Suprapubic skin (tissue), 4 donors: ENCODE measurements at regions not wholly inside any gene's neighbourhood (a gene's known extent, or its start where the extent isn't known, plus 50 kb on each side); places are given as distances from the start of the nearest gene placed in this dataset.

Experiments
- DNase-seq, 2 donors: peaks; one replicate each; pipeline ENCODE4 v3.0.0-alpha.2; 2019; ENCODE audit warnings: low spot score in 2 of 2
- H3K27ac ChIP-seq: fragments of 200-600 bp; sonication (generic); one replicate; pipeline ENCODE4 v1.5.1; 2019
- H3K27me3 ChIP-seq: fragments of 200-600 bp; sonication (generic); one replicate; pipeline ENCODE4 v1.5.1; 2019
- H3K36me3 ChIP-seq: fragments of 200-600 bp; sonication (generic); one replicate; pipeline ENCODE4 v1.5.1; 2019
- H3K4me1 ChIP-seq: fragments of 200-600 bp; sonication (generic); one replicate; pipeline ENCODE4 v1.5.1; 2019
- H3K4me3 ChIP-seq: fragments of 200-600 bp; sonication (generic); one replicate; pipeline ENCODE4 v1.5.1; 2019; ENCODE audit warnings: mild to moderate bottlenecking
- H3K9me3 ChIP-seq: fragments of 200-600 bp; sonication (generic); one replicate; pipeline ENCODE4 v1.5.1; 2019
- CTCF ChIP-seq, 2 donors: fragments of 200-600 bp in 1 of 2; fragments of 450-650 bp in 1 of 2; sonication (generic) in 1 of 2; IDR thresholded peaks; one replicate each; pipeline ENCODE4 v1.5.1; 2016 to 2019; ENCODE audit warnings: antibody characterized with exemption in 2 of 2, mild to moderate bottlenecking in 1 of 2, moderate library complexity in 1 of 2
- EP300 ChIP-seq: sonication (generic); formaldehyde crosslinking; IDR thresholded peaks from one replicate; pipeline ENCODE4 v1.6.1; 2017; ENCODE audit warnings: antibody characterized with exemption
- POLR2A ChIP-seq, 2 donors: fragments of 450-650 bp; IDR thresholded peaks; one replicate each; pipeline ENCODE4 v1.6.1; 2017; ENCODE audit warnings: antibody characterized with exemption in 2 of 2, mild to moderate bottlenecking in 2 of 2, moderate library complexity in 2 of 2
- POLR2AphosphoS5 ChIP-seq, 3 donors: sonication (generic); formaldehyde crosslinking; IDR thresholded peaks; one replicate each; pipeline ENCODE4 v1.6.1; 2017; ENCODE audit warnings: antibody characterized with exemption in 3 of 3
- WGBS: methylation state at CpG from one replicate; pipeline ENCODE4 v1.1.5; 2018; 5-methylcytosine and 5-hydroxymethylcytosine counted together

DNA sequence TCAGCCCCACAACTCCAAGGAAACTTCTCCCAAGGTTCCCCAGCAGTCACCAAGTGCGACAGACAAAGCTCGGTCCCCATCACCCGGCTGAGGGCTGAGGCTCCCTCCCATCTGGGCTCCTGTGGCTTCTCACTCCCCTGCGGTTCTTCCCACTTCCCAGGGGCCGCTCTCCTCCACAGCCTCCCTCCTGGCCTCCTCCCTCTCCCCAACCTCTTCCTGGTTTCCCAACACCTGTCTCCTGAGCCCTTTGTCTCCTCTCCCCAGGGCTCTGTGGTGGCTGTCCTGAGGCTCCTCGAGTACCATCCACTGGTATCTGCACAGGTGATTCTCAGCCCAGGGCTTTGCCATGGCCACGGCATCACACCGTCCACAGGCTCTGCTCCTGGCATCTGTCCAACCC, 113.2 kb upstream of the NSMCE3 start:
- Histone ChIP-seq H3K4me3 (no peak overlapping the region), H3K27ac (no peak overlapping the region), H3K36me3 (no peaks in the 10 kb centered on the region), H3K27me3 (no peaks in the 10 kb centered on the region), H3K4me1 (no peaks in the 10 kb centered on the region), H3K9me3 (no peaks in the 10 kb centered on the region)
- WGBS: 73% methylated on average over 8 of the region's 8 CpGs
- no peak for DNase-seq
- no peak for TF ChIP-seq POLR2AphosphoS5 (IDR thresholded peaks at IDR 0.05)
- no peak for TF ChIP-seq EP300

- no peaks in the 10 kb centered on the region for H3K36me3 ChIP-seq
- no peaks in the 10 kb centered on the region for H3K27me3 ChIP-seq
- DNase-seq: no peak
- H3K4me1 ChIP-seq: no peaks in the 10 kb centered on the region
- no peak for TF ChIP-seq EP300
- no peak for TF ChIP-seq POLR2A (IDR thresholded peaks at IDR 0.05)
- TF ChIP-seq POLR2AphosphoS5 (IDR thresholded peaks at IDR 0.05): no peak
- TF ChIP-seq CTCF (IDR thresholded peaks at IDR 0.05): no peak
- no peaks in the 10 kb centered on the region for H3K9me3 ChIP-seq
- WGBS: 85% methylated on average over 6 of the region's 6 CpGs
- H3K4me3 ChIP-seq: no peak overlapping the region
- H3K27ac ChIP-seq: no peak overlapping the region
Measured at GRCh38 chr15:29380466-29380865, 110.8 kb upstream of the NSMCE3 start.

DNA sequence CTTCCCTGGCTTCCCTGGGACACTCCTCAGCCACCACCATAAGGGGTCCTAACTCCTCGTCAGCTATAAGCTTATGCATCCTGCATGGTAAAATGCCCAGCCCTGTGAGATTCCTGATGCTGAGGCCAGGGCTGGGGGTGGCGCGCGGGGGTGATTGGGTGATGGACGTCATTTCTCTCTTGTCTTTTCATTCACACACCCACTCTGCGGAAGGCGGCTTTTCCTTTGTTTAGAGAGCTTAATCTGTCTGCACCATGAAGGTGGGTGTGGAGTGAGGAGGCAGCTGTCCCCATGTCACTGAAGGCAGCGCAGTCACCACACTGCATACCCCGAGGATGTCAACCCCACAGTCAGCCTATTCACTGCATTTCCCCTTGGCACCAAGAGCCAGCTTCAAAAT, 110.0 kb upstream of the NSMCE3 start:
- no peaks in the 10 kb centered on the region for H3K9me3 ChIP-seq
- H3K36me3 ChIP-seq: no peaks in the 10 kb centered on the region
- WGBS: 75% methylated on average over 9 of the region's 9 CpGs
- no peaks in the 10 kb centered on the region for H3K27me3 ChIP-seq
- H3K4me3 ChIP-seq: no peak overlapping the region
- H3K27ac ChIP-seq: no peak overlapping the region
- no peak for DNase-seq
- no peak for TF ChIP-seq CTCF (IDR thresholded peaks at IDR 0.05)
- no peak for TF ChIP-seq EP300
- no peak for TF ChIP-seq POLR2AphosphoS5 (IDR thresholded peaks at IDR 0.05)
- TF ChIP-seq POLR2A (IDR thresholded peaks at IDR 0.05): no peak
- H3K4me1 ChIP-seq: no peaks in the 10 kb centered on the region

- WGBS: 66% methylated on average over 6 of the region's 6 CpGs
- DNase-seq: no peak
- Histone ChIP-seq H3K9me3 (no peaks in the 10 kb centered on the region), H3K27me3 (no peaks in the 10 kb centered on the region), H3K36me3 (no peaks in the 10 kb centered on the region), H3K4me1 (no peaks in the 10 kb centered on the region), H3K4me3 (no peak overlapping the region), H3K27ac (no peak overlapping the region)
- TF ChIP-seq POLR2AphosphoS5 (IDR thresholded peaks at IDR 0.05) (no peak), CTCF (IDR thresholded peaks at IDR 0.05) (no peak), EP300 (no peak)
Measured at GRCh38 chr15:29377161-29377560, 107.5 kb upstream of the NSMCE3 start.

DNA sequence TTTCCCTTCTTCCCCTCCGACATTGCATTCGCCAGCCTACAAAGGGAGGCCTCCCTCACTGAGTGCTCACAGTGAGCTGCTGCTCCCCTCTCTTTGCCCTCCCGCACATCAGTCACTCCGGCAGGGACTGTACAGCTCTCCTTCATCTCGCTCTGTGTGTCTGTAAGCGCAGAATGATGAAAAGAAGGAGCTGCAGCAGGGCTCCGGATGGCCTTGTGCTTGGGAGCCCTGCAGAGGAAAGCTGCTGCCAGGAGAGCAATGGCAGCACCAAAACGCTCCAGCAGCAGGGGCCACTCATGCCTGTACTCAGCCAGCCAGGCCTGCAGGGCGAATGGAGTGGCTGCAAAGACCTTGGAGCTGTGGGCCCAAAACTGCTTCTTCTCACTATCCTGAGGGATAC, 107.0 kb upstream of the NSMCE3 start:
- TF ChIP-seq POLR2AphosphoS5 (IDR thresholded peaks at IDR 0.05) (no peak), POLR2A (IDR thresholded peaks at IDR 0.05) (no peak), EP300 (no peak), CTCF (IDR thresholded peaks at IDR 0.05) (no peak)
- Histone ChIP-seq H3K36me3 (no peaks in the 10 kb centered on the region), H3K4me3 (no peak overlapping the region), H3K27me3 (no peaks in the 10 kb centered on the region), H3K9me3 (no peaks in the 10 kb centered on the region), H3K4me1 (no peaks in the 10 kb centered on the region), H3K27ac (no peak overlapping the region)
- WGBS: 64% methylated on average over 9 of the region's 9 CpGs
- DNase-seq: no peak

- Histone ChIP-seq H3K27ac (no peak overlapping the region), H3K4me1 (no peaks in the 10 kb centered on the region), H3K36me3 (no peaks in the 10 kb centered on the region), H3K4me3 (no peak overlapping the region), H3K9me3 (peaks cover 18% of the 10 kb centered on the region), H3K27me3 (no peaks in the 10 kb centered on the region)
- TF ChIP-seq POLR2A (IDR thresholded peaks at IDR 0.05) (no peak), POLR2AphosphoS5 (IDR thresholded peaks at IDR 0.05) (no peak), CTCF (IDR thresholded peaks at IDR 0.05) (no peak), EP300 (no peak)
- no peak for DNase-seq
- WGBS: 91% methylated on average over 3 of the region's 3 CpGs
Measured at GRCh38 chr15:29369261-29369660, 99.6 kb upstream of the NSMCE3 start.
